Ascending aorta (tissue), 2 donors: ENCODE measurements at regions not wholly inside any gene's neighbourhood (a gene's known extent, or its start where the extent isn't known, plus 50 kb on each side); places are given as distances from the start of the nearest gene placed in this dataset.

Experiments used
- DNase-seq, 2 donors: peaks; one replicate each; pipeline ENCODE4 v3.0.0-alpha.2; 2019; ENCODE audit warnings: low spot score in 2 of 2
- H3K27ac ChIP-seq, 2 donors: fragments of 200-600 bp; sonication (generic); one replicate each; pipeline ENCODE4 v1.5.1; 2016 to 2017; ENCODE audit warnings: mild to moderate bottlenecking in 1 of 2
- H3K27me3 ChIP-seq: fragments of 200-600 bp; sonication (generic); one replicate; pipeline ENCODE4 v1.5.1; 2017
- H3K36me3 ChIP-seq, 2 donors: fragments of 200-600 bp; sonication (generic); one replicate each; pipeline ENCODE4 v1.5.1; 2016
- H3K4me1 ChIP-seq, 2 donors: fragments of 200-600 bp; sonication (generic); one replicate each; pipeline ENCODE4 v1.5.1; 2016 to 2017; ENCODE audit warnings: mild to moderate bottlenecking in 1 of 2
- H3K4me3 ChIP-seq, 2 donors: fragments of 200-600 bp; sonication (generic); one replicate each; pipeline ENCODE4 v1.5.1; 2016 to 2017; ENCODE audit warnings: mild to moderate bottlenecking in 1 of 2
- H3K9me3 ChIP-seq, 2 donors: fragments of 200-600 bp; sonication (generic); one replicate each; pipeline ENCODE4 v1.5.1; 2016
- intact Hi-C: fragments of 100-400 bp; cut with DNase I; formaldehyde crosslinking; loops from one replicate; pipeline ENCODE4 v1.15.1; 2023
- TF ChIP-seq, protein P1 (sequence below), 3 experiments: fragments of 200-600 bp in 2 of 3; fragments of 450-650 bp in 1 of 3; sonication (generic) in 2 of 3; IDR thresholded peaks; one replicate each; pipeline ENCODE4 v1.5.1; 2016 to 2019; ENCODE audit warnings: antibody characterized with exemption in 3 of 3, mild to moderate bottlenecking in 1 of 3, moderate library complexity in 1 of 3

DNA sequence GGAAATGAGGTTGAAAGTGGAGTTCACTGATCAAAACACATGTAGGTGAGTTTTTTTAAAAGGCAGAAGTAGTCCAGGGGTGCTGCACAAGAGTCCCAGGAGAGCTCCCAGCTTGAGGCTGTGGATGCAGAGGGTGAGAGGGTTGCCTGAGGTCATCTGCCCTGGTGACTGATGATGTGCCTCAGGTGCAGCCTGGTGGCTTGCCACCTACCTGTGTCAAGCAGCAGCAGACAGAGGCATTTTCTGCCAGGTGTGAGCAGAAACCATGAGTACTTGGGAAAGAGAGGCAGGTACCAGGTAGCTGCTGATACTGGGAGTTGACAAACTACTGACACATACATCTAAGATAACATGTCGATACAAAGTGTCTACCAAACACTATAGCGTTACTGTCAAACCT, 92.5 kb downstream of the SCP2D1 start:
- TF ChIP-seq, protein P1, sequence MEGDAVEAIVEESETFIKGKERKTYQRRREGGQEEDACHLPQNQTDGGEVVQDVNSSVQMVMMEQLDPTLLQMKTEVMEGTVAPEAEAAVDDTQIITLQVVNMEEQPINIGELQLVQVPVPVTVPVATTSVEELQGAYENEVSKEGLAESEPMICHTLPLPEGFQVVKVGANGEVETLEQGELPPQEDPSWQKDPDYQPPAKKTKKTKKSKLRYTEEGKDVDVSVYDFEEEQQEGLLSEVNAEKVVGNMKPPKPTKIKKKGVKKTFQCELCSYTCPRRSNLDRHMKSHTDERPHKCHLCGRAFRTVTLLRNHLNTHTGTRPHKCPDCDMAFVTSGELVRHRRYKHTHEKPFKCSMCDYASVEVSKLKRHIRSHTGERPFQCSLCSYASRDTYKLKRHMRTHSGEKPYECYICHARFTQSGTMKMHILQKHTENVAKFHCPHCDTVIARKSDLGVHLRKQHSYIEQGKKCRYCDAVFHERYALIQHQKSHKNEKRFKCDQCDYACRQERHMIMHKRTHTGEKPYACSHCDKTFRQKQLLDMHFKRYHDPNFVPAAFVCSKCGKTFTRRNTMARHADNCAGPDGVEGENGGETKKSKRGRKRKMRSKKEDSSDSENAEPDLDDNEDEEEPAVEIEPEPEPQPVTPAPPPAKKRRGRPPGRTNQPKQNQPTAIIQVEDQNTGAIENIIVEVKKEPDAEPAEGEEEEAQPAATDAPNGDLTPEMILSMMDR (IDR thresholded peaks at IDR 0.05): no peak
- H3K4me3 ChIP-seq: no peak overlapping the region
- H3K4me1 ChIP-seq: no peaks in the 10 kb centered on the region
- no peak overlapping the region for H3K27ac ChIP-seq
- intact Hi-C loops: no loop called here
- H3K36me3 ChIP-seq: no peaks in the 10 kb centered on the region
- no peaks in the 10 kb centered on the region for H3K9me3 ChIP-seq
- H3K27me3 ChIP-seq: no peaks in the 10 kb centered on the region
- DNase-seq: no peak

GRCh38 chr20:18907353-18907752, 93.8 kb downstream of the SCP2D1 start:
- intact Hi-C loops: no loop called here
- DNase-seq: no peak
- H3K36me3 ChIP-seq: no peaks in the 10 kb centered on the region
- no peaks in the 10 kb centered on the region for H3K9me3 ChIP-seq
- no peak overlapping the region for H3K4me3 ChIP-seq
- H3K27ac ChIP-seq: no peak overlapping the region
- no peaks in the 10 kb centered on the region for H3K4me1 ChIP-seq
- TF ChIP-seq, protein P1 (IDR thresholded peaks at IDR 0.05): no peak
- H3K27me3 ChIP-seq: no peaks in the 10 kb centered on the region

DNA sequence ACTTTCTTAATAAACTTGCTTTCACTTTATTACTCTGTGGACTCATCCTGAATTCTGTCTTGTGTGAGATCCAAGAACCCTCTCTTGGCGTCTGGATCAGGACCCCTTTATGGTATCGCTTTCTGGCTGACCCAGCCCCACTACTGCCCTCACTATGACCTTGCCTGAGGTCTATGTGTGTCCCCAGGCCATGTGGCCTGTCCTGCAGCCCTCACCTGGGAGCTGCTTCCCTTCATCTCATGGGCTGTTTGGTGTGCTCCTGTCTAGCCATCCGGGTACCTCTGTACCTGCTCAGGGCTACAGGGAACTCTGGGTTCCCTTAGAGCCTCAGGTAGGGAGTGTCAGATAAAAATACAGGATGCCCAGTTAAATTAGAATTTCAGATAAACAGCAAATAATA, 94.5 kb downstream of the SCP2D1 start:
- H3K4me3 ChIP-seq: no peak overlapping the region
- no peaks in the 10 kb centered on the region for H3K36me3 ChIP-seq
- intact Hi-C loops: no loop called here
- H3K9me3 ChIP-seq: no peaks in the 10 kb centered on the region
- TF ChIP-seq, protein P1 (IDR thresholded peaks at IDR 0.05): no peak
- no peak overlapping the region for H3K27ac ChIP-seq
- no peak for DNase-seq
- H3K27me3 ChIP-seq: no peaks in the 10 kb centered on the region
- H3K4me1 ChIP-seq: no peaks in the 10 kb centered on the region

DNA sequence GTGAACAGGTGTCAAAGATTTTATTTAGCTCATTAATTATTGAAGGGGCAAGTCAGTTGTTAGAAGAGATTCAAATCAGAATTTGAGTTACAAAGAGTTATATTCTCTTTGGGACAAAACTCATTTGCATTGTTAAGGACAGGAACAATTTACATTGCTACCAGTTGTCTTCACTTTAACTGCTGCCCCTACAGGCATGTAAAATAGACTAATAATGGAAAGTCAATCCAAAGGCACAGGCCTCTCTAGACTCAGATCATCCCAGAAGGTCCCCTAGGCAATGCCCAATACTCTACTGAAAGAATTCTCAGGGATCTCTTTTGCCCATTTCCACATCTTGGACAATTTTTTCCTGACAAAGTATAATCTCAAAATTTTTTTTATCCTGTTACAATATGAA, 95.7 kb downstream of the SCP2D1 start:
- Histone ChIP-seq H3K4me3 (no peak overlapping the region), H3K4me1 (no peaks in the 10 kb centered on the region), H3K36me3 (no peaks in the 10 kb centered on the region), H3K27me3 (no peaks in the 10 kb centered on the region), H3K27ac (no peak overlapping the region), H3K9me3 (no peaks in the 10 kb centered on the region)
- DNase-seq: no peak
- TF ChIP-seq, protein P1 (IDR thresholded peaks at IDR 0.05): no peak
- intact Hi-C loops: no loop called here

- Histone ChIP-seq H3K4me3 (no peak overlapping the region), H3K9me3 (no peaks in the 10 kb centered on the region), H3K36me3 (no peaks in the 10 kb centered on the region), H3K4me1 (no peaks in the 10 kb centered on the region), H3K27ac (no peak overlapping the region), H3K27me3 (no peaks in the 10 kb centered on the region)
- intact Hi-C loops: no loop called here
- DNase-seq: no peak
- TF ChIP-seq, protein P1 (IDR thresholded peaks at IDR 0.05): no peak
Observed at GRCh38 chr20:18913701-18914100, 100.1 kb downstream of the SCP2D1 start.

DNA sequence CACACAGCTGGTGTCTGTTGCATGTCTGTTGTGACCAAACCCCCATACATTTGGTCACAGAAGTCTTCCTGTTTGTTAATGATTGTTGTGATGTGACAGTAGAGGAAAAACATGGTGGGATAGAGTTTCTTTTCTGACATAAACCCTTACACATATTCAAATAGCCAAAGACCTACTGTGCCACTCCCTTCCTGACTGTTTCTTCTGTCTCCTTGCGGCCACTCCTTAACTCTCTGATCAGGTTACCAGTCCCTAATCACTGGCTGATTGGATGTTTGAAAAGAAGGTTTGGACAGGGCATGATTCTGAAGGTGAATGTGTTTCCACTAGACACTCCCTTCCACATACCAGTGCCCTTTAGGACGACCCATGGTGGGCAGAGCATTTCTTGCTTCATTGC, 101.2 kb downstream of the SCP2D1 start:
- Histone ChIP-seq H3K4me3 (no peak overlapping the region), H3K27me3 (no peaks in the 10 kb centered on the region), H3K27ac (no peak overlapping the region), H3K9me3 (no peaks in the 10 kb centered on the region), H3K4me1 (no peaks in the 10 kb centered on the region), H3K36me3 (no peaks in the 10 kb centered on the region)
- intact Hi-C loops: no loop called here
- TF ChIP-seq, protein P1 (IDR thresholded peaks at IDR 0.05): no peak
- no peak for DNase-seq
